Hepatocyte (in vitro differentiated cells): ENCODE measurements at regions not wholly inside any gene's neighbourhood (a gene's known extent, or its start where the extent isn't known, plus 50 kb on each side); places are given as distances from the start of the nearest gene placed in this dataset.

ENCODE experiments used
- DNase-seq: peaks from one replicate; pipeline ENCODE4 v3.0.0-alpha.2; 2016; ENCODE audit warnings: low spot score
- H2AFZ ChIP-seq: fragments of 200-600 bp; sonication (generic); 2 replicates; pipeline ENCODE4 v1.6.0; 2016; ENCODE audit warnings: antibody characterized with exemption, mild to moderate bottlenecking
- H3K27ac ChIP-seq: fragments of 200-600 bp; sonication (generic); 2 replicates; pipeline ENCODE4 v1.5.1; 2016; ENCODE audit warnings: mild to moderate bottlenecking
- H3K27me3 ChIP-seq: fragments of 200-600 bp; sonication (generic); 2 replicates; pipeline ENCODE4 v1.6.1; 2016
- H3K36me3 ChIP-seq: fragments of 200-600 bp; sonication (generic); replicated peaks from 2 replicates; pipeline ENCODE4 v1.5.1; 2016; ENCODE audit warnings: low read depth; ENCODE audit not compliant: insufficient read depth
- H3K4me1 ChIP-seq: fragments of 200-600 bp; sonication (generic); 2 replicates; pipeline ENCODE4 v1.5.1; 2016; ENCODE audit warnings: mild to moderate bottlenecking, moderate library complexity; ENCODE audit not compliant: insufficient read depth
- H3K4me2 ChIP-seq: fragments of 200-600 bp; sonication (generic); 2 replicates; pipeline ENCODE4 v1.6.0; 2016
- H3K4me3 ChIP-seq: fragments of 200-600 bp; sonication (generic); 2 replicates; pipeline ENCODE4 v1.5.1; 2016; ENCODE audit warnings: mild to moderate bottlenecking
- H3K79me2 ChIP-seq: fragments of 200-600 bp; sonication (generic); 2 replicates; pipeline ENCODE4 v1.6.0; 2017; ENCODE audit warnings: mild to moderate bottlenecking
- H3K9me2 ChIP-seq: fragments of 200-600 bp; sonication (generic); replicated peaks from 2 replicates; pipeline ENCODE4 v1.6.0; 2017; ENCODE audit warnings: mild to moderate bottlenecking; ENCODE audit not compliant: insufficient read depth
- H3K9me3 ChIP-seq: fragments of 200-600 bp; sonication (generic); 2 replicates; pipeline ENCODE4 v1.5.1; 2016; ENCODE audit warnings: low read depth, mild to moderate bottlenecking
- H4K20me1 ChIP-seq: fragments of 200-600 bp; sonication (generic); 2 replicates; pipeline ENCODE4 v1.6.0; 2016; ENCODE audit warnings: mild to moderate bottlenecking; ENCODE audit not compliant: insufficient read depth, poor library complexity, severe bottlenecking
- CTCF ChIP-seq: fragments of 200-600 bp; sonication (generic); IDR thresholded peaks from 2 replicates; pipeline ENCODE4 v1.5.1; 2016; ENCODE audit warnings: antibody characterized with exemption, mild to moderate bottlenecking; ENCODE audit not compliant: poor library complexity
- EZH2 ChIP-seq: fragments of 200-600 bp; sonication (generic); IDR thresholded peaks from 2 replicates; pipeline ENCODE4 v1.6.1; 2016; ENCODE audit warnings: antibody characterized with exemption, mild to moderate bottlenecking, borderline replicate concordance
- EZH2phosphoT487 ChIP-seq: fragments of 200-600 bp; sonication (generic); IDR thresholded peaks from one replicate; pipeline ENCODE4 v1.6.1; 2018; ENCODE audit warnings: antibody characterized with exemption, mild to moderate bottlenecking, low read depth, moderate library complexity; ENCODE audit not compliant: unreplicated experiment, severe bottlenecking
- WGBS: methylation state at CpG from one replicate; pipeline ENCODE4 v1.1.6; 2016; ENCODE audit warnings: low lambda C conversion rate; ENCODE audit errors: missing lambda C conversion rate; 5-methylcytosine and 5-hydroxymethylcytosine counted together

- Histone ChIP-seq H3K27ac (no peak overlapping the region), H3K9me3 (no peaks in the 10 kb centered on the region), H3K4me3 (no peak overlapping the region), H3K36me3 (no peaks in the 10 kb centered on the region), H3K4me2 (no peak overlapping the region), H3K79me2 (no peaks in the 10 kb centered on the region), H4K20me1 (no peaks in the 10 kb centered on the region), H3K9me2 (no peaks in the 10 kb centered on the region), H3K4me1 (no peaks in the 10 kb centered on the region), H3K27me3 (no peaks in the 10 kb centered on the region), H2AFZ (no peak overlapping the region)
- WGBS = 82% methylated on average over 1 of the region's 1 CpG
- no peak for DNase-seq
- TF ChIP-seq EZH2phosphoT487 (no peak), EZH2 (no peak), CTCF (no peak)
These were observed 283.5 kb downstream of the RWDD3 start for GRCh38 chr1:95517506-95517905.

GRCh38 chr1:95518310-95518709, 284.3 kb downstream of the RWDD3 start:
- Histone ChIP-seq H3K36me3 (no peaks in the 10 kb centered on the region), H3K4me1 (no peaks in the 10 kb centered on the region), H3K9me2 (no peaks in the 10 kb centered on the region), H3K9me3 (no peaks in the 10 kb centered on the region), H3K79me2 (no peaks in the 10 kb centered on the region), H2AFZ (no peak overlapping the region), H4K20me1 (no peaks in the 10 kb centered on the region), H3K27ac (no peak overlapping the region), H3K4me3 (no peak overlapping the region), H3K27me3 (no peaks in the 10 kb centered on the region), H3K4me2 (no peak overlapping the region)
- WGBS = 0% methylated on average over 1 of the region's 1 CpG
- no peak for DNase-seq
- TF ChIP-seq EZH2 (no peak), EZH2phosphoT487 (no peak), CTCF (no peak)

GRCh38 chr1:95520390-95520789, 286.4 kb downstream of the RWDD3 start:
- Histone ChIP-seq H3K4me3 (no peak overlapping the region), H3K36me3 (no peaks in the 10 kb centered on the region), H3K9me2 (no peaks in the 10 kb centered on the region), H3K27me3 (no peaks in the 10 kb centered on the region), H2AFZ (no peak overlapping the region), H3K4me1 (no peaks in the 10 kb centered on the region), H3K9me3 (no peaks in the 10 kb centered on the region), H4K20me1 (no peaks in the 10 kb centered on the region), H3K27ac (no peak overlapping the region), H3K4me2 (no peak overlapping the region), H3K79me2 (no peaks in the 10 kb centered on the region)
- TF ChIP-seq CTCF = no peak
- 71% methylated on average over 2 of the region's 2 CpGs for WGBS
- DNase-seq = no peak

- Histone ChIP-seq H3K4me3 (no peak overlapping the region), H3K27ac (no peak overlapping the region), H3K27me3 (no peaks in the 10 kb centered on the region), H4K20me1 (no peaks in the 10 kb centered on the region), H3K9me3 (no peaks in the 10 kb centered on the region), H3K4me1 (no peaks in the 10 kb centered on the region), H3K9me2 (no peaks in the 10 kb centered on the region), H2AFZ (no peak overlapping the region), H3K36me3 (no peaks in the 10 kb centered on the region), H3K4me2 (no peak overlapping the region), H3K79me2 (no peaks in the 10 kb centered on the region)
- peak; percentile 10 for DNase-seq
- WGBS = 55% methylated on average over 1 of the region's 1 CpG
- TF ChIP-seq EZH2phosphoT487 (no peak), EZH2 (no peak), CTCF (no peak)
These were observed 298.3 kb downstream of the RWDD3 start for GRCh38 chr1:95532335-95532734.
